SK-N-SH treated with all-trans-retinoic acid at 6 μM for 48 hours (cell line): ENCODE measurements at regions not wholly inside any gene's neighbourhood (a gene's known extent, or its start where the extent isn't known, plus 50 kb on each side); places are given as distances from the start of the nearest gene placed in this dataset.

Experiments
- ATAC-seq: fragments of 200-7000 bp; cut with Tn5 transposase; 3 replicates; pipeline ENCODE4 v1.9.1; 2020; ENCODE audit warnings: mild to moderate bottlenecking, moderate library complexity
- CSDC2 ChIP-seq: fragments of 250-450 bp; sonication (Bioruptor Pico); IDR thresholded peaks from 2 replicates; pipeline ENCODE4 v1.5.0; 2020; ENCODE audit warnings: mild to moderate bottlenecking, moderate library complexity
- ESRRG ChIP-seq: fragments of 250-450 bp; sonication (Bioruptor Pico); IDR thresholded peaks from 2 replicates; pipeline ENCODE4 v1.6.1; 2021; ENCODE audit warnings: mild to moderate bottlenecking
- GLIS3 ChIP-seq: fragments of 250-450 bp; sonication (Bioruptor Pico); IDR thresholded peaks from 2 replicates; pipeline ENCODE4 v1.5.0; 2020; ENCODE audit warnings: mild to moderate bottlenecking, moderate library complexity
- ISL1 ChIP-seq: fragments of 250-450 bp; sonication (Bioruptor Pico); IDR thresholded peaks from 2 replicates; pipeline ENCODE4 v2.1.2; 2022; ENCODE audit warnings: mild to moderate bottlenecking, moderate library complexity
- OSR1 ChIP-seq: fragments of 250-450 bp; sonication (Bioruptor Pico); IDR thresholded peaks from 2 replicates; pipeline ENCODE4 v1.8.0; 2022; ENCODE audit warnings: moderate library complexity, mild to moderate bottlenecking, inconsistent platforms
- PATZ1 ChIP-seq: fragments of 250-450 bp; sonication (Bioruptor Pico); IDR thresholded peaks from 2 replicates; pipeline ENCODE4 v1.8.0; 2020; ENCODE audit warnings: mild to moderate bottlenecking, moderate library complexity, borderline replicate concordance
- PPARA ChIP-seq: fragments of 250-450 bp; sonication (Bioruptor Pico); IDR thresholded peaks from 2 replicates; pipeline ENCODE4 v1.5.0; 2020; ENCODE audit warnings: mild to moderate bottlenecking, borderline replicate concordance
- RARB ChIP-seq: fragments of 250-450 bp; sonication (Bioruptor Pico); IDR thresholded peaks from 2 replicates; pipeline ENCODE4 v1.8.0; 2021; ENCODE audit warnings: mild to moderate bottlenecking, moderate library complexity
- SNAI2 ChIP-seq: fragments of 250-450 bp; sonication (Bioruptor Pico); IDR thresholded peaks from 2 replicates; pipeline ENCODE4 v1.5.0; 2020; ENCODE audit warnings: mild to moderate bottlenecking, moderate library complexity
- TCF4 ChIP-seq: fragments of 250-450 bp; sonication (Bioruptor Pico); IDR thresholded peaks from 2 replicates; pipeline ENCODE4 v1.8.0; 2021; ENCODE audit warnings: mild to moderate bottlenecking, moderate library complexity, borderline replicate concordance
- TOX ChIP-seq: fragments of 250-450 bp; sonication (Bioruptor Pico); IDR thresholded peaks from 2 replicates; pipeline ENCODE4 v1.8.0; 2021; ENCODE audit warnings: mild to moderate bottlenecking, moderate library complexity, borderline replicate concordance
- ZC3H10 ChIP-seq: fragments of 250-450 bp; sonication (Bioruptor Pico); IDR thresholded peaks from 2 replicates; pipeline ENCODE4 v1.5.1; 2021; ENCODE audit warnings: mild to moderate bottlenecking, moderate library complexity
- ZFP3 ChIP-seq: fragments of 250-450 bp; sonication (Bioruptor Pico); IDR thresholded peaks from 2 replicates; pipeline ENCODE4 v1.5.0; 2020; ENCODE audit warnings: mild to moderate bottlenecking, moderate library complexity
- ZFP30 ChIP-seq: fragments of 450-650 bp; formaldehyde crosslinking; IDR thresholded peaks from 2 replicates; pipeline ENCODE4 v1.5.0; 2022; ENCODE audit warnings: mild to moderate bottlenecking, moderate library complexity
- ZNF565 ChIP-seq: fragments of 450-650 bp; formaldehyde crosslinking; conservative IDR thresholded peaks from 2 replicates; pipeline ENCODE4 v1.5.0; 2020; ENCODE audit warnings: low read depth, mild to moderate bottlenecking, moderate library complexity
- ZNF70 ChIP-seq: fragments of 450-650 bp; formaldehyde crosslinking; IDR thresholded peaks from 2 replicates; pipeline ENCODE4 v1.5.0; 2020; ENCODE audit warnings: mild to moderate bottlenecking, moderate library complexity
- ZNF8 ChIP-seq: fragments of 450-650 bp; formaldehyde crosslinking; IDR thresholded peaks from 2 replicates; pipeline ENCODE4 v1.5.0; 2020; ENCODE audit warnings: mild to moderate bottlenecking, moderate library complexity
- TF ChIP-seq, protein P1 (sequence below): fragments of 250-450 bp; sonication (Bioruptor Pico); IDR thresholded peaks from 2 replicates; pipeline ENCODE4 v1.8.0; 2021; ENCODE audit warnings: low read depth, mild to moderate bottlenecking, moderate library complexity, borderline replicate concordance
- TF ChIP-seq, protein P2 (sequence below): fragments of 250-450 bp; sonication (Bioruptor Pico); IDR thresholded peaks from 2 replicates; pipeline ENCODE4 v1.5.0; 2020; ENCODE audit warnings: mild to moderate bottlenecking, moderate library complexity
- TF ChIP-seq, protein P3 (sequence below): fragments of 250-450 bp; sonication (Bioruptor Pico); IDR thresholded peaks from 2 replicates; pipeline ENCODE4 v1.5.1; 2020; ENCODE audit warnings: low read depth, mild to moderate bottlenecking, moderate library complexity

DNA sequence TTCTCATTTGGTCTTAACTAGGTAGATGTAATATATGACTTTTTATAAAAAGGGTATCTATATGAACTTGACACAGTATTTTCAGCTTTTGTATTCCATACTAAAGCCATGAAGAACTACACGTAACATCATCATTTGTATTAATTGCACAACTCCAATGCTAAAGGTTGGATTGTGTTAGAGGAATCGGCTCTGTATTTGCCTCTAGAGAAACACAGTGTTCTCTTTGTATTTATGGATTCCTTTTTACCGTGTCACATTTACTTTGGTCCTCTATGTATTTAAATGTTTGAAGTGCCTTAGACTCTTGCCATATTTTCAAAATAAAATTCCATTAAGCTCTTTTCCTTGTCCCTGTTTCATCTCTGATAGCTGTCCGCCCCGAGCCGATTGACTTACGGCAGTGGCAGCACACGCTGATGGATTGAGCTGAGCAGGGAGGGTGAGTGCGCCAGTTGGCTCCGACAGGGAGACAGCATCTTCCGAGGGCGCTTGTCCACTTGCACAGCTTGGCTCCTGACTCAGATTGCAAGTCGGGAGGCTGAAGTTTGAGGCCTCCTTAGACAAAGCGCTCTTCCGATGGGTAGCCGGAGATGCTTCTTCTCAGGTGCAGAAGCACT is 95.6 kb upstream of the DMRT1 start:
- ATAC-seq = no peak
- TF ChIP-seq ISL1 = no peak
- no peak for TF ChIP-seq TCF4
- TF ChIP-seq, protein P1, sequence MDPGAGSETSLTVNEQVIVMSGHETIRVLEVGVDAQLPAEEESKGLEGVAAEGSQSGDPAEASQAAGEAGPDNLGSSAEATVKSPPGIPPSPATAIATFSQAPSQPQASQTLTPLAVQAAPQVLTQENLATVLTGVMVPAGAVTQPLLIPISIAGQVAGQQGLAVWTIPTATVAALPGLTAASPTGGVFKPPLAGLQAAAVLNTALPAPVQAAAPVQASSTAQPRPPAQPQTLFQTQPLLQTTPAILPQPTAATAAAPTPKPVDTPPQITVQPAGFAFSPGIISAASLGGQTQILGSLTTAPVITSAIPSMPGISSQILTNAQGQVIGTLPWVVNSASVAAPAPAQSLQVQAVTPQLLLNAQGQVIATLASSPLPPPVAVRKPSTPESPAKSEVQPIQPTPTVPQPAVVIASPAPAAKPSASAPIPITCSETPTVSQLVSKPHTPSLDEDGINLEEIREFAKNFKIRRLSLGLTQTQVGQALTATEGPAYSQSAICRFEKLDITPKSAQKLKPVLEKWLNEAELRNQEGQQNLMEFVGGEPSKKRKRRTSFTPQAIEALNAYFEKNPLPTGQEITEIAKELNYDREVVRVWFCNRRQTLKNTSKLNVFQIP (CRISPR knock-in tag) = no peak
- no peak for TF ChIP-seq PATZ1
- no peak for TF ChIP-seq ZC3H10 (CRISPR knock-in tag)
- TF ChIP-seq GLIS3 = no peak

DNA sequence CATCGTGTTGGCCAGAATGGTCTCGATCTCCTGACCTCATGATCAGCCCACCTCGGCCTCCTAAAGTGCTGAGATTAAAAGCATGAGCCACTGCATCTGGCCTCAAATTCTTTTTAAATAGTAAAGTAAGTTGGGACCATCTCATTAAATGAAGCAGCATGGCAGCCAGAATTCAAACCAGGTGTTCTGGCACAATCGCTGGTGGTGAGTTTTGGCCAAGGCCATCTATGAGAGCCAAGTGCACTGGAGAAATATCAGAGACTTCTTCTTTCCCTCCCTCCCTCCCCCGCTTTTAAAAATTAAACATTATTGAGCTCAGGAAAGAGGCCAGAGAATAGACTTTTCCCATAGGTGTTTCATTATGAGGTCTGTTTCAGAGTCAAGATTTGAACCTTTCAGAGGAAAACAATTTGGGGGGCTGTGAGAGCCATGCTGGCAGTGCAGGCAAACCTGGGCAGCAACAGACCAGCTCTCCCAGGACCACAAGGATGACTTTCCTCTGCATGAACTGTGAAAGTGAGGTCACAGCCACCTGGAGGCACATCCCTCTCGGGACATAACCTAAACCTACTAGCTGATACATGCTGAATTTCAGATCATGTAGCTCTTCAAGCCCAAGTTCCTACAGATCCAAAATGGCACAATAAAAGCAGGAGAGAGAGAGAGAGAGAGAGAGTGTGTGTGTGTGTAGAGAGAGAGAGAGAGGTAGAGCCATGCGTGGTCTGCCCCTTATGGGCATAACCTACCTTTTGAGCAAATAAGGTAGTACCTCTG is 94.6 kb upstream of the DMRT1 start:
- TF ChIP-seq ZFP30 (CRISPR knock-in tag) (no peak), PPARA (CRISPR knock-in tag) (no peak), SNAI2 (CRISPR knock-in tag) (no peak), ESRRG (CRISPR knock-in tag) (no peak)
- TF ChIP-seq, protein P1 (CRISPR knock-in tag) = no peak
- ATAC-seq = no peak

GRCh38 chr9:747567-747966 is 93.9 kb upstream of the DMRT1 start:
- ATAC-seq = no peak
- TF ChIP-seq ZC3H10 (CRISPR knock-in tag) (no peak), SNAI2 (CRISPR knock-in tag) (no peak), CSDC2 (CRISPR knock-in tag) (no peak), ZNF70 (no peak), ESRRG (CRISPR knock-in tag) (no peak), ZFP3 (CRISPR knock-in tag) (no peak), PPARA (CRISPR knock-in tag) (no peak), TOX (CRISPR knock-in tag) (no peak), ZNF8 (no peak), ZNF565 (CRISPR knock-in tag) (no peak), RARB (CRISPR knock-in tag) (no peak), GLIS3 (no peak), ZFP30 (CRISPR knock-in tag) (no peak), OSR1 (CRISPR knock-in tag) (no peak), TCF4 (no peak)
- TF ChIP-seq, protein P2, sequence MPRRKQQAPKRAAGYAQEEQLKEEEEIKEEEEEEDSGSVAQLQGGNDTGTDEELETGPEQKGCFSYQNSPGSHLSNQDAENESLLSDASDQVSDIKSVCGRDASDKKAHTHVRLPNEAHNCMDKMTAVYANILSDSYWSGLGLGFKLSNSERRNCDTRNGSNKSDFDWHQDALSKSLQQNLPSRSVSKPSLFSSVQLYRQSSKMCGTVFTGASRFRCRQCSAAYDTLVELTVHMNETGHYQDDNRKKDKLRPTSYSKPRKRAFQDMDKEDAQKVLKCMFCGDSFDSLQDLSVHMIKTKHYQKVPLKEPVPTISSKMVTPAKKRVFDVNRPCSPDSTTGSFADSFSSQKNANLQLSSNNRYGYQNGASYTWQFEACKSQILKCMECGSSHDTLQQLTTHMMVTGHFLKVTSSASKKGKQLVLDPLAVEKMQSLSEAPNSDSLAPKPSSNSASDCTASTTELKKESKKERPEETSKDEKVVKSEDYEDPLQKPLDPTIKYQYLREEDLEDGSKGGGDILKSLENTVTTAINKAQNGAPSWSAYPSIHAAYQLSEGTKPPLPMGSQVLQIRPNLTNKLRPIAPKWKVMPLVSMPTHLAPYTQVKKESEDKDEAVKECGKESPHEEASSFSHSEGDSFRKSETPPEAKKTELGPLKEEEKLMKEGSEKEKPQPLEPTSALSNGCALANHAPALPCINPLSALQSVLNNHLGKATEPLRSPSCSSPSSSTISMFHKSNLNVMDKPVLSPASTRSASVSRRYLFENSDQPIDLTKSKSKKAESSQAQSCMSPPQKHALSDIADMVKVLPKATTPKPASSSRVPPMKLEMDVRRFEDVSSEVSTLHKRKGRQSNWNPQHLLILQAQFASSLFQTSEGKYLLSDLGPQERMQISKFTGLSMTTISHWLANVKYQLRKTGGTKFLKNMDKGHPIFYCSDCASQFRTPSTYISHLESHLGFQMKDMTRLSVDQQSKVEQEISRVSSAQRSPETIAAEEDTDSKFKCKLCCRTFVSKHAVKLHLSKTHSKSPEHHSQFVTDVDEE (CRISPR knock-in tag) = no peak
- TF ChIP-seq, protein P3, sequence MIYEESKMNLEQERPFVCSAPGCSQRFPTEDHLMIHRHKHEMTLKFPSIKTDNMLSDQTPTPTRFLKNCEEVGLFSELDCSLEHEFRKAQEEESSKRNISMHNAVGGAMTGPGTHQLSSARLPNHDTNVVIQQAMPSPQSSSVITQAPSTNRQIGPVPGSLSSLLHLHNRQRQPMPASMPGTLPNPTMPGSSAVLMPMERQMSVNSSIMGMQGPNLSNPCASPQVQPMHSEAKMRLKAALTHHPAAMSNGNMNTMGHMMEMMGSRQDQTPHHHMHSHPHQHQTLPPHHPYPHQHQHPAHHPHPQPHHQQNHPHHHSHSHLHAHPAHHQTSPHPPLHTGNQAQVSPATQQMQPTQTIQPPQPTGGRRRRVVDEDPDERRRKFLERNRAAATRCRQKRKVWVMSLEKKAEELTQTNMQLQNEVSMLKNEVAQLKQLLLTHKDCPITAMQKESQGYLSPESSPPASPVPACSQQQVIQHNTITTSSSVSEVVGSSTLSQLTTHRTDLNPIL (CRISPR knock-in tag) = no peak
- TF ChIP-seq, protein P1 (CRISPR knock-in tag) = no peak
- TF ChIP-seq, all 23 proteins: peak for 0
